Right hindlimb (tissue), 1 donor: ENCODE measurements at regions not wholly inside any gene's neighbourhood (a gene's known extent, or its start where the extent isn't known, plus 50 kb on each side); places are given as distances from the start of the nearest gene placed in this dataset.

Experiments used
- DNase-seq: peaks from one replicate; pipeline ENCODE4 v3.0.0-alpha.2; 2018

DNA sequence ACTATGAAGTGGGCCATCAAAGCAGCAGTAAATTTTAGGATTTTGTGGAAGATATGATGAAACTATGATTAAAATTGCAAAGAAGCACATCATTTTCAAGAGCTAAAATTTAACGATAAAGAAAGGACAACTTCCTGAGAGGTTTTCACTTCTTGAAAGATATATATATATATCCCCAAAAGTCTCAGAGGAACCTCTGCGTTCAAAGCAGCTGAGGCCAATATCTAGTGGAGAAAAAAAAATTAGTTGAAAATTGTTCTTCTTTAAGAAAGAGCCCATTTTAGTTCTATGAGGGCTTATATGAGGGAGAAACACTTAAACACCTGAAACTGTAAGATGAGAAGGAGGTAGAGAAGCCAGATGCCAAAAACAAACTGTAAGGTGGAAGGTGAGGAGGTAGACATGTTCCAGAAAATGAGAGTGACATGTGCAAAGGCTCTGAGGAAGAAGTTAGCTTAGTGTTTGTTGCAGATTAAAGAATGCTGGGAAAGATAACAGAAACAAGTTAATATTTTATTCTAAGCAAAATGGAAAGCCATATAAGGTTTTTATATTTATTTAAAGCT is 72.9 kb upstream of the VRK2 start:
- DNase-seq = no peak

DNA sequence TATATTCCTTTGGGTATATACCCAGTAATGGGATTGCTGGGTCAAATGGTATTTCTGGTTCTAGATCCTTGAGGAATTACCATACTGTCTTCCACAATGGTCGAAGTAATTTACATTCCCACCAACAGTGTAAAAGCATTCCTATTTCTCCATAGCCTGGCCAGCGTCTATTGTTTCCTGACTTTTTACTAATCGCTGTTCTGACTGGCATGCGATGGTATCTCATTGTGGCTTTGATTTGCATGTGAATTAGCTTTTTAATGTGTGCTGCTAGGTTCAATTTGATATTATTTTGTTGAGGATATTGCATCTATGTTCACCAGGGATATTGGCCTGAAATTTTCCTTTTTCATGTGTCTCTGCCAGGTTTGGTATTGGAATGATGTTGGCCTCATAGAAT is 67.4 kb upstream of the VRK2 start:
- DNase-seq = no peak

DNA sequence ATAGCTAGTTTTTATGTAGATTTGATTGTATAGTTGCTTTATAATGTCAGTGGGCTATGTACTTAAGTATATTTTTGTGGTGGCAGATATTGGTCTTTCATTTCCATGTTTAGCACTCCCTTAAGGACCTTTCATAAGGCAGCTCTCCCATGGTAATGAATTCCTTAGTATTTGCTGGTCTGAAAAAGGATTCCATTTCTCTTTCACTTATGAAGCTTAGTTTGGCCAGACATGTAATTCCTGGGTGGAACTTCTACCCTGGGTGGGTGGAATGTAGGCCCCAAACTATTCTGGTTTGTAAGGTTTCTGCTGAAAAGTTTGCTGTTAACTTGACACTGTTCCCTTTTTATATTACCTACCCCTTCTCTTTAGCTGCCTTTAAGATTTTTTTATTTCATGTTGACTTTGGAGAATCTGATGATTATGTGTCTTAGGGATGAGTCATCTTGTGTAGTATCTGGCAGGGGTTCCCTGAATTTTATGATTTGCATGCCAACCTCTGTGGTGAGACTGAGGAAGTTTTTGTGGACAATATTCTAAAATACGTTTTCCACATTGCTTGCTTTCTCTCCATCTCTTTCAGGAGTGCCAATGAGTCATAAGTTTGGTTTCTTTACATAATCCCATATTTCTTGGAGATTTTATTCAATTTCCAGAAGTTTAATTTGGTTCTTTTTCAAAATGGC is 65.4 kb upstream of the VRK2 start:
- no peak for DNase-seq

DNA sequence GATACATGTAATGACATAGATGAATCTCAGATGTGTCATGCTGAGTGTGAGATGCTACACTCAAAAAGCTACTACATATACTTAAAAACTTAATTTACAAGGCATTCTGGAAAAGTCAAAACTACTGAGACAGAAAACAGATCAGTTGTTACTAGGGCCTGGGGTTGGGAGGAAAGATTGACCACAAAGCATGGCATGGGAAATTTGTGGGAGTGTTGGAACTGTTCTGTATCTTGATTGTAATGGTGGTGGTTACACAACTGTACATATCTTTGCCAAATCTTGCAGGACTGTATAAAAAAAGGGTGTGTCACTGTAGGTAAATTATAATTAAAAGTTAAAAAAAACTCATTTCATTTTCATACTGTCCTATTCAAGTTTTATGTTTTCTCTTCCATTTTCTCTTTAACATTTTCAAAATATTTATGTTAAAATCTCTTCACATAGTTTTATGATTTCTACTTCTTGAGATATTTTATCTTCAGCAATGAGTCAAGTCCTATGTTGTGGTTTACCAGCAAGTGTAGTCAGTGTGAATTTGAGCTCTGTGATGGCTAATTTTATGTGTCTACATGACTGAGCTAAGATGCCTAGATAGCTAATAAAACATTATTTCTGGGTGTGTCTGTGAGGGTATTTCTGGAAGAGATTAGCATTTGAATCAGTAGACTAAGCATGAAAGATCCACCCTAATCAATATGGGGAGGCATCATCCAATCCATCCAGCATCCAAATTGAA is 58.6 kb upstream of the VRK2 start:
- no peak for DNase-seq

DNA sequence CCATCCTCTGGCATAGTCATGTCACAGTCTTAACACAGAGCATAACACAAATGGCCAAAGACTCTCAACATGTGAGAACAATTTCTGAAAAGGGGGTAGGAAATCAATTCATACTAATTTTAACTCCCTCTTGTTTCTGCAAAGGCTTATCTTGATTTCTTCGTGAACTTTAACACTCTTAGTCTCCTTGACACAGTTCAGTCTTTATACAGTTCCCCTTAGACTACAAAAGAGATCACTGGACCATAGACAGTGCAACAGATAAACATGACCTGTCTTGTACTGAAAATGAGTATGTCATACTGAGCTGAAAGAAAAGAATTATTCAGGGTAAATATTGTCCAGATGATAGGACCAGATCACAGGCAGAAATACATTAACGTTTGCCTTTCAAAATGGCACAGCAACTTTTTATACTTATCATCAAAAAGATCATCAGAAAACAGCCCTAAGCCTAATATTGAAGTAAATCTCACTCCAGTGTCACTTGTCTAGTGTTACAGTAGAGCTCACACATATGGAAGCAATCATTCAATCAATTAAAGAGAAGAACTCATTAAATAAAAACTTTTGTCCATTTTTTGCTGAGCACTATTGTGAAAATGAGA is 56.4 kb upstream of the VRK2 start:
- no peak for DNase-seq
